Stimulated activated CD4-positive, alpha-beta T cell treated with anti-CD3 and anti-CD28 coated beads, Interleukin-1b, Interleukin-23, amount 100 ng/mL, for 48 hours (primary cell): ENCODE measurements at regions not wholly inside any gene's neighbourhood (a gene's known extent, or its start where the extent isn't known, plus 50 kb on each side); places are given as distances from the start of the nearest gene placed in this dataset.
"Not testable (repeated sequence)": the region's sequence is repeated elsewhere in the genome, so short reads cannot be mapped to it uniquely, and the experiment has no call there.

Experiments
- DNase-seq: peaks from one replicate; pipeline ENCODE4 v3.0.0-alpha.2; 2020

GRCh38 chr10:52992567-52992966, 220.0 kb upstream of the MBL2 start:
- DNase-seq = no peak

GRCh38 chr10:52988923-52989322, 216.3 kb upstream of the MBL2 start:
- no peak for DNase-seq

GRCh38 chr10:52986125-52986524, 213.5 kb upstream of the MBL2 start:
- no peak for DNase-seq

GRCh38 chr10:52984169-52984568, 211.6 kb upstream of the MBL2 start:
- DNase-seq = no peak

GRCh38 chr10:52979295-52979990, 206.9 kb upstream of the MBL2 start:
- no peak for DNase-seq

GRCh38 chr10:52977581-52977980, 205.0 kb upstream of the MBL2 start:
- no peak for DNase-seq

GRCh38 chr10:52967806-52968795, 195.5 kb upstream of the MBL2 start:
- no peak for DNase-seq

- DNase-seq = no peak
Observed at GRCh38 chr10:52966904-52967303, 194.3 kb upstream of the MBL2 start.

GRCh38 chr10:52965938-52966401, 193.4 kb upstream of the MBL2 start:
- no peak for DNase-seq

GRCh38 chr10:52965509-52965908, 192.9 kb upstream of the MBL2 start:
- DNase-seq = no peak

- DNase-seq = no peak
Observed at GRCh38 chr10:52961323-52961722, 188.7 kb upstream of the MBL2 start.

GRCh38 chr10:52959810-52960209, 187.2 kb upstream of the MBL2 start:
- DNase-seq = no peak

- no peak for DNase-seq
Observed at GRCh38 chr10:52956861-52957260, 184.3 kb upstream of the MBL2 start.

- DNase-seq = no peak
Observed at GRCh38 chr10:52956461-52956860, 183.9 kb upstream of the MBL2 start.

GRCh38 chr10:52955337-52955736, 182.8 kb upstream of the MBL2 start:
- no peak for DNase-seq

- DNase-seq = no peak
Observed at GRCh38 chr10:52954407-52954806, 181.8 kb upstream of the MBL2 start.

GRCh38 chr10:52952391-52953055, 179.9 kb upstream of the MBL2 start:
- no peak for DNase-seq

- DNase-seq = no peak
Observed at GRCh38 chr10:52951824-52952223, 179.2 kb upstream of the MBL2 start.

- no peak for DNase-seq
Observed at GRCh38 chr10:52950578-52950977, 178.0 kb upstream of the MBL2 start.

- DNase-seq = no peak
Observed at GRCh38 chr10:52949899-52950298, 177.3 kb upstream of the MBL2 start.

GRCh38 chr10:52946486-52946885, 173.9 kb upstream of the MBL2 start:
- DNase-seq = no peak

- not testable (repeated sequence) for DNase-seq
Observed at GRCh38 chr10:52945521-52945920, 172.9 kb upstream of the MBL2 start.

GRCh38 chr10:52940921-52941320, 168.3 kb upstream of the MBL2 start:
- no peak for DNase-seq
